H9 (cell line): ENCODE measurements at regions not wholly inside any gene's neighbourhood (a gene's known extent, or its start where the extent isn't known, plus 50 kb on each side); places are given as distances from the start of the nearest gene placed in this dataset.

ENCODE experiments used
- DNase-seq: peaks from one replicate; pipeline ENCODE4 v3.0.0-alpha.2; 2017
- H2AFZ ChIP-seq: one replicate; pipeline ENCODE4 v1.6.1; 2013; ENCODE audit warnings: mild to moderate bottlenecking, low read length, control low read depth, moderate library complexity
- H2AK5ac ChIP-seq: 2 replicates; pipeline ENCODE4 v1.6.1; 2013; ENCODE audit warnings: low read length, control low read depth, mixed read lengths; ENCODE audit not compliant: insufficient read length
- H2BK120ac ChIP-seq: one replicate; pipeline ENCODE4 v1.6.1; 2013; ENCODE audit warnings: low read depth, mild to moderate bottlenecking, low read length, control low read depth, inconsistent platforms; ENCODE audit not compliant: poor library complexity, severe bottlenecking
- H2BK12ac ChIP-seq: 2 replicates; pipeline ENCODE4 v1.6.1; 2013; ENCODE audit warnings: low read length, control low read depth, mixed read lengths, low read depth; ENCODE audit not compliant: insufficient read length
- H2BK15ac ChIP-seq: 2 replicates; pipeline ENCODE4 v1.6.1; 2013; ENCODE audit warnings: low read depth, low read length, control low read depth
- H2BK20ac ChIP-seq: one replicate; pipeline ENCODE4 v1.6.1; 2013; ENCODE audit warnings: low read depth, mild to moderate bottlenecking, low read length, control low read depth, inconsistent platforms; ENCODE audit not compliant: poor library complexity, severe bottlenecking
- H2BK5ac ChIP-seq: 2 replicates; pipeline ENCODE4 v1.6.1; 2013; ENCODE audit warnings: low read length, control low read depth, mixed read lengths; ENCODE audit not compliant: insufficient read length
- H3K14ac ChIP-seq: 2 replicates; pipeline ENCODE4 v1.6.1; 2013; ENCODE audit warnings: low read length, control low read depth; ENCODE audit not compliant: insufficient read depth
- H3K18ac ChIP-seq: 2 replicates; pipeline ENCODE4 v1.6.1; 2013; ENCODE audit warnings: low read depth, mild to moderate bottlenecking, mixed read lengths, low read length, control low read depth; ENCODE audit not compliant: insufficient read length
- H3K23ac ChIP-seq: 2 replicates; pipeline ENCODE4 v1.6.1; 2013; ENCODE audit warnings: low read length, control low read depth, mixed read lengths, low read depth; ENCODE audit not compliant: insufficient read length
- H3K23me2 ChIP-seq: 2 replicates; pipeline ENCODE4 v1.6.1; 2013; ENCODE audit warnings: low read depth, mild to moderate bottlenecking, mixed read lengths, low read length, control low read depth; ENCODE audit not compliant: insufficient read length, poor library complexity, severe bottlenecking
- H3K27ac ChIP-seq: 2 replicates; pipeline ENCODE4 v1.5.1; 2013; ENCODE audit warnings: low read length, control low read depth, mixed read lengths, low read depth; ENCODE audit not compliant: insufficient read length
- H3K27me3 ChIP-seq: 2 replicates; pipeline ENCODE4 v1.6.1; 2013; ENCODE audit warnings: low read length, control low read depth, inconsistent platforms; ENCODE audit not compliant: insufficient read depth
- H3K4ac ChIP-seq: 2 replicates; pipeline ENCODE4 v1.6.1; 2013; ENCODE audit warnings: low read depth, mild to moderate bottlenecking, control low read depth, inconsistent platforms, low read length, moderate library complexity
- H3K4me1 ChIP-seq: 2 replicates; pipeline ENCODE4 v1.6.1; 2013; ENCODE audit warnings: low read length, control low read depth, inconsistent platforms; ENCODE audit not compliant: insufficient read depth
- H3K4me2 ChIP-seq: 2 replicates; pipeline ENCODE4 v1.6.1; 2013; ENCODE audit warnings: low read length, control low read depth, mixed read lengths; ENCODE audit not compliant: insufficient read length, insufficient read depth
- H3K56ac ChIP-seq: 2 replicates; pipeline ENCODE4 v1.6.1; 2013; ENCODE audit warnings: low read depth, mild to moderate bottlenecking, mixed read lengths, low read length, control low read depth; ENCODE audit not compliant: insufficient read length
- H3K79me1 ChIP-seq: 2 replicates; pipeline ENCODE4 v1.6.1; 2013; ENCODE audit warnings: low read depth, mild to moderate bottlenecking, moderate library complexity, low read length, control low read depth, inconsistent platforms; ENCODE audit not compliant: insufficient read depth, poor library complexity, severe bottlenecking
- H3K79me2 ChIP-seq: 2 replicates; pipeline ENCODE4 v1.6.1; 2013; ENCODE audit warnings: low read length, control low read depth, inconsistent platforms; ENCODE audit not compliant: insufficient read depth
- H3K9ac ChIP-seq: 2 replicates; pipeline ENCODE4 v1.6.1; 2013; ENCODE audit warnings: low read length, control low read depth, mixed read lengths; ENCODE audit not compliant: insufficient read length; ENCODE audit errors: extremely low read depth
- H3K9me3 ChIP-seq: one replicate; pipeline ENCODE4 v1.6.1; 2013; ENCODE audit warnings: low read depth, low read length, inconsistent platforms; ENCODE audit not compliant: control insufficient read depth
- H3T11ph ChIP-seq: one replicate; pipeline ENCODE4 v1.6.1; 2013; ENCODE audit warnings: mild to moderate bottlenecking, low read length, control low read depth, inconsistent platforms
- H4K20me1 ChIP-seq: one replicate; pipeline ENCODE4 v1.6.1; 2013; ENCODE audit not compliant: control insufficient read depth, insufficient read length, insufficient read depth
- H4K5ac ChIP-seq: 2 replicates; pipeline ENCODE4 v1.6.1; 2013; ENCODE audit warnings: low read depth, mild to moderate bottlenecking, mixed read lengths, low read length, control low read depth; ENCODE audit not compliant: insufficient read length
- H4K8ac ChIP-seq: replicated peaks from 2 replicates; pipeline ENCODE4 v1.6.1; 2013; ENCODE audit warnings: low read length, control low read depth, mixed read lengths, low read depth; ENCODE audit not compliant: insufficient read length
- H4K91ac ChIP-seq: 2 replicates; pipeline ENCODE4 v1.6.1; 2013; ENCODE audit warnings: low read depth, mild to moderate bottlenecking, moderate library complexity, mixed read lengths, low read length, control low read depth; ENCODE audit not compliant: insufficient read length
- H3K27ac Mint-ChIP-seq, 3 experiments: 2 replicates in 2 of 3; 3 replicates in 1 of 3; pipeline ENCODE4 v1.8.0; 2020 to 2021; ENCODE audit warnings: mixed read lengths in 3 of 3, mild to moderate bottlenecking in 1 of 3, moderate library complexity in 1 of 3
- H3K27me3 Mint-ChIP-seq: 2 replicates; pipeline ENCODE4 v1.8.0; 2021; ENCODE audit warnings: low read depth, mild to moderate bottlenecking, moderate library complexity, mixed read lengths
- H3K36me3 Mint-ChIP-seq, 3 experiments: 2 replicates in 2 of 3; 3 replicates in 1 of 3; pipeline ENCODE4 v1.8.0; 2020 to 2021; ENCODE audit warnings: low read depth in 3 of 3, mixed read lengths in 3 of 3; ENCODE audit not compliant: insufficient read depth in 1 of 3
- H3K4me1 Mint-ChIP-seq, 2 experiments: 2 replicates each; pipeline ENCODE4 v1.8.0; 2020; ENCODE audit warnings: mixed read lengths in 2 of 2
- H3K4me3 Mint-ChIP-seq, 2 experiments: 2 replicates in 1 of 2; 3 replicates in 1 of 2; pipeline ENCODE4 v1.8.0; 2020 to 2021; ENCODE audit warnings: mild to moderate bottlenecking in 2 of 2, mixed read lengths in 2 of 2, moderate library complexity in 1 of 2
- H3K9me3 Mint-ChIP-seq, 2 experiments: 2 replicates in 1 of 2; 3 replicates in 1 of 2; pipeline ENCODE4 v1.8.0; 2020; ENCODE audit warnings: mild to moderate bottlenecking in 2 of 2, mixed read lengths in 2 of 2, moderate library complexity in 1 of 2
- CTCF ChIP-seq: fragments of 200-600 bp; sonication (generic); conservative IDR thresholded peaks from 3 replicates; pipeline ENCODE4 v1.8.0; 2021; ENCODE audit warnings: antibody characterized with exemption, mild to moderate bottlenecking
- WGBS: extraction: QIAGEN DNeasy Blood & Tissue Kit; methylation state at CpG from one replicate; pipeline ENCODE4 v1.1.7; 2013; ENCODE audit warnings: missing lambda C conversion rate, low lambda C conversion rate, mixed read lengths; ENCODE audit not compliant: insufficient read length; ENCODE audit errors: extremely low coverage; 5-methylcytosine and 5-hydroxymethylcytosine counted together

- Histone ChIP-seq H3K9me3 (no peaks in the 10 kb centered on the region), H4K8ac (no peak overlapping the region), H2BK5ac (no peak overlapping the region), H3K27me3 (no peaks in the 10 kb centered on the region), H2BK120ac (no peak overlapping the region), H3K4ac (no peak overlapping the region), H4K20me1 (no peaks in the 10 kb centered on the region), H3K79me1 (no peaks in the 10 kb centered on the region), H3K4me2 (no peak overlapping the region), H2BK15ac (no peak overlapping the region), H3K27ac (no peak overlapping the region), H2AK5ac (no peak overlapping the region), H4K91ac (no peak overlapping the region), H2AFZ (no peak overlapping the region), H3K18ac (no peak overlapping the region), H3T11ph (no peak overlapping the region), H3K4me1 (no peaks in the 10 kb centered on the region; the same call in 1 of the 2 replicates), H3K9ac (no peak overlapping the region), H3K23ac (no peak overlapping the region), H3K14ac (no peak overlapping the region), H3K23me2 (no peaks in the 10 kb centered on the region), H2BK12ac (no peak overlapping the region), H3K56ac (no peak overlapping the region), H2BK20ac (no peak overlapping the region), H3K79me2 (no peaks in the 10 kb centered on the region), H4K5ac (no peak overlapping the region)
- H3K4me1 Mint-ChIP-seq = peaks cover 5 to 7% of the 10 kb centered on the region in 2 experiments; a peak in 1 of 4 replicates
- no peak overlapping the region for H3K4me3 Mint-ChIP-seq
- DNase-seq = no peak
- no peak overlapping the region for H3K27ac Mint-ChIP-seq
- H3K27me3 Mint-ChIP-seq = no peaks in the 10 kb centered on the region
- H3K36me3 Mint-ChIP-seq = no peaks in the 10 kb centered on the region; a peak in 1 of 7 replicates
- WGBS = no CpG with 5 or more reads among the region's 5 CpGs
- no peaks in the 10 kb centered on the region for H3K9me3 Mint-ChIP-seq
- TF ChIP-seq CTCF = no peak
Observed at GRCh38 chr7:145143685-145144084, 307.8 kb upstream of the TPK1 start.
